Colon (tissue), 2 donors: ENCODE measurements at regions not wholly inside any gene's neighbourhood (a gene's known extent, or its start where the extent isn't known, plus 50 kb on each side); places are given as distances from the start of the nearest gene placed in this dataset.

ENCODE experiments used
- FAIRE-seq: peaks from 2 replicates; lab custom pipeline; 2012; peaks lifted over from hg19 to GRCh38; lab: Jason Lieb, UNC
- donor health status: control.
- donor health status: control.

- no peak for FAIRE-seq
Measured at GRCh38 chr3:162302983-162303624, 806.5 kb downstream of the OTOL1 start.

GRCh38 chr3:162317046-162317445, 820.4 kb downstream of the OTOL1 start:
- no peak for FAIRE-seq

GRCh38 chr3:162328649-162329048, 832.0 kb downstream of the OTOL1 start:
- FAIRE-seq = no peak

- FAIRE-seq = no peak
Measured at GRCh38 chr3:162329514-162329913, 832.9 kb downstream of the OTOL1 start.

GRCh38 chr3:162332344-162332743, 835.7 kb downstream of the OTOL1 start:
- no peak for FAIRE-seq

- FAIRE-seq = no peak
Measured at GRCh38 chr3:162334537-162334936, 837.9 kb downstream of the OTOL1 start.

- FAIRE-seq = no peak
Measured at GRCh38 chr3:162337630-162338029, 841.0 kb downstream of the OTOL1 start.

- FAIRE-seq = no peak
Measured at GRCh38 chr3:162338514-162338913, 841.9 kb downstream of the OTOL1 start.

- FAIRE-seq = no peak
Measured at GRCh38 chr3:162348912-162349311, 852.3 kb downstream of the OTOL1 start.

- FAIRE-seq = no peak
Measured at GRCh38 chr3:162353414-162353813, 856.8 kb downstream of the OTOL1 start.

GRCh38 chr3:162354356-162354755, 857.7 kb downstream of the OTOL1 start:
- FAIRE-seq = no peak

- FAIRE-seq = no peak
Measured at GRCh38 chr3:162365066-162365719, 868.6 kb downstream of the OTOL1 start.

GRCh38 chr3:162366166-162366766, 869.7 kb downstream of the OTOL1 start:
- FAIRE-seq = no peak

GRCh38 chr3:162367429-162368260, 871.0 kb downstream of the OTOL1 start:
- FAIRE-seq = no peak

- FAIRE-seq = no peak
Measured at GRCh38 chr3:162368417-162368816, 871.8 kb downstream of the OTOL1 start.

- no peak for FAIRE-seq
Measured at GRCh38 chr3:162369306-162369705, 872.7 kb downstream of the OTOL1 start.

- no peak for FAIRE-seq
Measured at GRCh38 chr3:162370141-162370540, 873.5 kb downstream of the OTOL1 start.

GRCh38 chr3:162376761-162377160, 880.2 kb downstream of the OTOL1 start:
- FAIRE-seq = no peak

GRCh38 chr3:162377608-162378007, 881.0 kb downstream of the OTOL1 start:
- no peak for FAIRE-seq

GRCh38 chr3:162385387-162385786, 888.8 kb downstream of the OTOL1 start:
- FAIRE-seq = no peak

- FAIRE-seq = no peak
Measured at GRCh38 chr3:162390891-162391290, 894.3 kb downstream of the OTOL1 start.

GRCh38 chr3:162391301-162391700, 894.7 kb downstream of the OTOL1 start:
- no peak for FAIRE-seq

GRCh38 chr3:162395496-162395895, 898.9 kb downstream of the OTOL1 start:
- no peak for FAIRE-seq
